ENCODE measurements at regions not wholly inside any gene's neighbourhood (a gene's known extent, or its start where the extent isn't known, plus 50 kb on each side); places are given as distances from the start of the nearest gene placed in this dataset.
"Not testable (repeated sequence)": the region's sequence is repeated elsewhere in the genome, so short reads cannot be mapped to it uniquely, and the experiment has no call there.

DNA sequence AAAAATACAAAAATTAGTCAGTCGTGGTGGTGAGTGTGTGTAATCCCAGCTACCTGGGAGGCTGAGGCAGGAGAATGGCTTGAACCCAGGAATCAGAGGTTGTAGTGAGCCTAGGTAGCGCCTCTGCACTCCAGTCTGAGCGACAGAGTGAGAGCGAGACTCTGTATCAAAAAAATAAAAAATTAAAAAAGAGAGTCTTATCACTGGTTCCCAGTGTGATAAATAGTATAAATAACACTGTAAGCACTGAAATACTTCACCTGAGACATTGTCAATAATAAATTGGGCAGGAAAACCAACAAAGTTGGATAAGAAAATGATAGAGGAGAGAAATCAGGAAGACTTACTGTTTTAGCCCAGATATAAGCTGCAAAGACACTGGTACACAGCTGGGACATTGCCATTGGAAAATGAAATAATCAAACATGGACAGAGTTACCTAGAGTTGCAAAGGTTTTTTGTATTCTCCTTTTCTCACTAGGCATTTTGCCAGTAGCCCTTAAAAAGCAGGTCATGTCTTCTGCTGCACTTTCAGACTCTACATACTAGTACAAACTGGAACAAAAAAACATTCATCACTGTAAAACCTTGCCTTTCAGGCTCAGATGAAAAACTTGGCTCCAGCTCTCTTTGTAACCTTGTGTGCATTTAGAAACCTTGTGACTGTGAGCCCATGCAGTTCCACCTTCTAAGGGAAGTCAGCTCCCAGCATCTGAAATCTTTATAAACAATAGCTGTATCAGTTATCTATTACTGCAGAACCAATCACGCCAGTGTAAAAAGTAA lies 55.0 kb upstream of the PPP1R2C start:
- intact Hi-C loops (cut with DNase I; ENCODE audit: low total_unique reads): no loop called here
- DNase-seq (no peak), ATAC-seq (no peak)
- Histone ChIP-seq H3K27ac (no peak overlapping the region), H3K27me3 (no peaks in the 10 kb centered on the region), H3K36me3 (no peaks in the 10 kb centered on the region), H3K4me3 (no peak overlapping the region), H3K9me3 (no peaks in the 10 kb centered on the region), H3K4me1 (no peaks in the 10 kb centered on the region)
- TF ChIP-seq, protein P1, sequence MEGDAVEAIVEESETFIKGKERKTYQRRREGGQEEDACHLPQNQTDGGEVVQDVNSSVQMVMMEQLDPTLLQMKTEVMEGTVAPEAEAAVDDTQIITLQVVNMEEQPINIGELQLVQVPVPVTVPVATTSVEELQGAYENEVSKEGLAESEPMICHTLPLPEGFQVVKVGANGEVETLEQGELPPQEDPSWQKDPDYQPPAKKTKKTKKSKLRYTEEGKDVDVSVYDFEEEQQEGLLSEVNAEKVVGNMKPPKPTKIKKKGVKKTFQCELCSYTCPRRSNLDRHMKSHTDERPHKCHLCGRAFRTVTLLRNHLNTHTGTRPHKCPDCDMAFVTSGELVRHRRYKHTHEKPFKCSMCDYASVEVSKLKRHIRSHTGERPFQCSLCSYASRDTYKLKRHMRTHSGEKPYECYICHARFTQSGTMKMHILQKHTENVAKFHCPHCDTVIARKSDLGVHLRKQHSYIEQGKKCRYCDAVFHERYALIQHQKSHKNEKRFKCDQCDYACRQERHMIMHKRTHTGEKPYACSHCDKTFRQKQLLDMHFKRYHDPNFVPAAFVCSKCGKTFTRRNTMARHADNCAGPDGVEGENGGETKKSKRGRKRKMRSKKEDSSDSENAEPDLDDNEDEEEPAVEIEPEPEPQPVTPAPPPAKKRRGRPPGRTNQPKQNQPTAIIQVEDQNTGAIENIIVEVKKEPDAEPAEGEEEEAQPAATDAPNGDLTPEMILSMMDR (IDR thresholded peaks at IDR 0.05 in 4 of 5, conservative IDR thresholded peaks at IDR 0.05 in 1 of 5): no peak
- TF ChIP-seq POLR2A (IDR thresholded peaks at IDR 0.05): no peak
- in situ Hi-C loops (cut with MboI; ENCODE audit: low sequenced_read_pairs in 4 of 4): no loop called here

DNA sequence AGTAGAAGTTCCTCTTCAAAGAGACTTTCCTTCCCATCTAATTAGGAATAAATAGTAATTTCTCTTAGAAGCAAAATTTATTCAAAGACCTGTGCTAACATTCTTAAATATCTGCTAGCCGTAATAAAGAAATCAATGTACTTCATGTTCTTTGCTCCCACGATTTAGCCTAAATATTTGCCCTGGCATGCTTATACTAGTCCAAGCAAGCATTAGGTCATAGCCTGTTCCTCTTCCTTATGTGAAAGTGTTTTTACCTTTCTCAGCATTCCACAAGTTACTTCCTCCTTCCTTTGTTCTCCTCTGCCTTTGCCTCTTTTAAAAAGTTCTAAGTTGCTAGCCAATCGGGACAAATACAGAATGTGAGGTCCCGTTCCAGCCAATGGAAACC lies 55.6 kb upstream of the PPP1R2C start:
- H3K4me3 ChIP-seq; DNase-seq; H3K27ac ChIP-seq; in situ Hi-C loops (cut with MboI; ENCODE audit: low sequenced_read_pairs in 4 of 4); H3K4me1 ChIP-seq; ATAC-seq; H3K36me3 ChIP-seq; intact Hi-C loops (cut with DNase I; ENCODE audit: low total_unique reads); H3K27me3 ChIP-seq; H3K9me3 ChIP-seq: not testable (repeated sequence)

DNA sequence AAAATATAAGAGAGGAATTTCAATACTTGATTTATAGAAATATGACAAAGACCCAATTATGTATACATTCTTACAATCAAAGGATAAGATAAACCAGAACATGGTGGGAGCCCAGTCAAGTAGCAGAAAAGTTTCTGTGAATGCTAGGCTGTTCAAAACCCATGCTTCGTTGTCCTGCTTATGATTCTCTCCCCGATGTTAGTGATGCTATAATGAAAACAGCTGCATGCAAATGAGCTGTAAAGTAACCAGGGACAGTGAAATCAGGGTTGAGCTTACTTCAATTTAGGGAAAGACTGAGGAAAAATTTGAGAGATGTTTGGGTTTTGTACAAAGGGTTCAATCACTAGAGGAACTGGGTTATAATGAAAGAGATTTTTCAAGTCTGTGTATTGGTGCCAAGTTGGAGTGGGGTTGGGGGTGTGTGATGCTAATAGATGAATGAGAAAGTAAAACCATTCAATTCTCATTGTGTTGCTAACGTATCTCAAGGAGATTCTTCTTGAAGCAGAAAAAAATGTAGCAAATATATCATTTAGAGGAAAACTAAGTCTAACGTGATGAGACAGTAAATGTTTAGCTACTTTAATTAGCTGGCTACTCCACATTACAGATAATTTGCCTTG lies 59.3 kb upstream of the PPP1R2C start:
- Histone ChIP-seq H3K27me3 (no peaks in the 10 kb centered on the region), H3K4me3 (no peak overlapping the region), H3K36me3 (no peaks in the 10 kb centered on the region), H3K9me3 (no peaks in the 10 kb centered on the region), H3K4me1 (no peaks in the 10 kb centered on the region), H3K27ac (no peak overlapping the region)
- TF ChIP-seq, protein P1 (IDR thresholded peaks at IDR 0.05 in 4 of 5, conservative IDR thresholded peaks at IDR 0.05 in 1 of 5): no peak
- TF ChIP-seq POLR2A (IDR thresholded peaks at IDR 0.05): no peak
- in situ Hi-C loops (cut with MboI; ENCODE audit: low sequenced_read_pairs in 4 of 4): no loop called here
- DNase-seq (no peak), ATAC-seq (no peak)
- intact Hi-C loops (cut with DNase I; ENCODE audit: low total_unique reads): no loop called here

DNA sequence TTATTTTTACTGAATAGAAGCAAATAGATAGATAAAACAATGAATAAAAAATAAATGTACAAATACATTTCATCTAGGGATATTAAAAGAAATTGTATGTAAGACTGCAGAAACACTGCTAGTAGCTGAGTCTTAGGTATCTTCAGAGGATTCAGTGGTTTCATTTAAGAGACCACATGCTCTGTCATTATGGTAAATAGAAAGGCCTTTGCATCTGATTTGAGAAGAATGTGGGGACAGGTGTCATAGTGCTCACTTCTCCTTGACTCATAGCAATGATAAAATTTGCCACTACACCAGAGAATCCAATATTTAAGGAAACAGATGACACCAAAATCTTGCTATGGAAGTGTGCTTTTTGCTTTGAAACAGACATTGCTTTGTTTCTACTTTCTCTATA lies 59.8 kb upstream of the PPP1R2C start:
- Histone ChIP-seq H3K27ac (no peak overlapping the region), H3K27me3 (no peaks in the 10 kb centered on the region), H3K9me3 (no peaks in the 10 kb centered on the region), H3K4me3 (no peak overlapping the region), H3K4me1 (no peaks in the 10 kb centered on the region), H3K36me3 (no peaks in the 10 kb centered on the region)
- no peak for TF ChIP-seq POLR2A (IDR thresholded peaks at IDR 0.05)
- TF ChIP-seq, protein P1 (IDR thresholded peaks at IDR 0.05 in 4 of 5, conservative IDR thresholded peaks at IDR 0.05 in 1 of 5): no peak
- no peak for ATAC-seq
- no peak for DNase-seq
- intact Hi-C loops (cut with DNase I; ENCODE audit: low total_unique reads): no loop called here
- in situ Hi-C loops (cut with MboI; ENCODE audit: low sequenced_read_pairs in 4 of 4): no loop called here

DNA sequence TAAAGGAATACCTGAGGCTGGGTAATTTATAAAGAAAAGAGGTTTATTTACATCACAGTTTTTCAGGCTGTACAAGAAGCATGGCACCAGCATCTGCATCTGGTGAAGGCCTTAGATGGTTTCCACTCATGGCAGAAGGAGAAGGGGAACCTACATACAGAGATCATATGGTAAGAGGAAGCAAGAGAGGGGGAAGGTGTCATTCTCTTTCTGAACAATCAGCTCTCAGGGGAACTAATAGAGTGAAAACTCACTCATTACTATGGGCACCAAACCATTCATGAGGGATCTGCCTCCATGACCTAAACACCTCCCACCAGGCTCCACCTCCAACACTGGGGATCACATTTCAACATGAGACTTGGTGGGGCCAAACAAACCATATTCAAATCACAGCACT lies 61.7 kb upstream of the PPP1R2C start:
- Histone ChIP-seq H3K27ac (no peak overlapping the region), H3K9me3 (no peaks in the 10 kb centered on the region), H3K36me3 (no peaks in the 10 kb centered on the region), H3K4me3 (no peak overlapping the region), H3K4me1 (no peaks in the 10 kb centered on the region), H3K27me3 (no peaks in the 10 kb centered on the region)
- no peak for TF ChIP-seq POLR2A (IDR thresholded peaks at IDR 0.05)
- TF ChIP-seq, protein P1 (IDR thresholded peaks at IDR 0.05 in 4 of 5, conservative IDR thresholded peaks at IDR 0.05 in 1 of 5): no peak
- intact Hi-C loops (cut with DNase I; ENCODE audit: low total_unique reads) (no loop called here), in situ Hi-C loops (cut with MboI; ENCODE audit: low sequenced_read_pairs in 4 of 4) (no loop called here)
- ATAC-seq (no peak), DNase-seq (no peak)
